Germinal center (tissue), 1 donor: ENCODE measurements at regions not wholly inside any gene's neighbourhood (a gene's known extent, or its start where the extent isn't known, plus 50 kb on each side); places are given as distances from the start of the nearest gene placed in this dataset.
A peak's percentile ranks its signal among the peaks of the same experiment; 100 is the strongest.

Experiments
- DNase-seq: peaks from one replicate; pipeline ENCODE4 v3.0.0; 2012; ENCODE audit warnings: mixed read lengths, low spot score

- no peak for DNase-seq
These were observed 151.9 kb upstream of the CMC1 start for GRCh38 chr3:28089527-28089897.

GRCh38 chr3:28099296-28099695 lies 142.1 kb upstream of the CMC1 start:
- DNase-seq, result no peak

- DNase-seq, result no peak
These were observed 139.7 kb upstream of the CMC1 start for GRCh38 chr3:28101705-28102104.

- DNase-seq, result no peak
These were observed 137.6 kb upstream of the CMC1 start for GRCh38 chr3:28103861-28104260.

GRCh38 chr3:28104896-28105534 lies 136.4 kb upstream of the CMC1 start:
- no peak for DNase-seq

- no peak for DNase-seq
These were observed 131.6 kb upstream of the CMC1 start for GRCh38 chr3:28109829-28110228.

- no peak for DNase-seq
These were observed 130.6 kb upstream of the CMC1 start for GRCh38 chr3:28110869-28111268.

- no peak for DNase-seq
These were observed 126.5 kb upstream of the CMC1 start for GRCh38 chr3:28114893-28115292.

GRCh38 chr3:28115316-28115715 lies 126.1 kb upstream of the CMC1 start:
- no peak for DNase-seq

- no peak for DNase-seq
These were observed 123.8 kb upstream of the CMC1 start for GRCh38 chr3:28117598-28117997.

- no peak for DNase-seq
These were observed 123.3 kb upstream of the CMC1 start for GRCh38 chr3:28118087-28118486.

- DNase-seq, result no peak
These were observed 119.2 kb upstream of the CMC1 start for GRCh38 chr3:28122227-28122626.

- peak; percentile 2 for DNase-seq
These were observed 116.5 kb upstream of the CMC1 start for GRCh38 chr3:28124882-28125281.

GRCh38 chr3:28125342-28125741 lies 116.1 kb upstream of the CMC1 start:
- DNase-seq, result no peak

- no peak for DNase-seq
These were observed 110.6 kb upstream of the CMC1 start for GRCh38 chr3:28130836-28131235.

- no peak for DNase-seq
These were observed 108.5 kb upstream of the CMC1 start for GRCh38 chr3:28132941-28133340.

- no peak for DNase-seq
These were observed 107.2 kb upstream of the CMC1 start for GRCh38 chr3:28134198-28134597.

GRCh38 chr3:28134792-28135375 lies 106.5 kb upstream of the CMC1 start:
- no peak for DNase-seq

- no peak for DNase-seq
These were observed 104.7 kb upstream of the CMC1 start for GRCh38 chr3:28136607-28137216.

GRCh38 chr3:28138043-28138610 lies 103.3 kb upstream of the CMC1 start:
- DNase-seq, result no peak

- no peak for DNase-seq
These were observed 102.1 kb upstream of the CMC1 start for GRCh38 chr3:28139288-28139687.

- no peak for DNase-seq
These were observed 101.3 kb upstream of the CMC1 start for GRCh38 chr3:28139967-28140634.

GRCh38 chr3:28140664-28141063 lies 100.8 kb upstream of the CMC1 start:
- DNase-seq, result no peak
